SU-DHL-6 (cell line): ENCODE measurements at regions not wholly inside any gene's neighbourhood (a gene's known extent, or its start where the extent isn't known, plus 50 kb on each side); places are given as distances from the start of the nearest gene placed in this dataset.

Experiments
- EZH2phosphoT487 ChIP-seq: fragments of 200-600 bp; sonication (generic), shearing (Covaris generic); conservative IDR thresholded peaks from 2 replicates; pipeline ENCODE4 v1.6.1; 2018; ENCODE audit warnings: mild to moderate bottlenecking, antibody characterized with exemption, low read length, moderate library complexity, mixed read lengths
- TF ChIP-seq, protein P1 (sequence below): fragments of 200-600 bp; sonication (generic); IDR thresholded peaks from one replicate; pipeline ENCODE4 v1.5.1; 2017; ENCODE audit warnings: antibody characterized with exemption, mild to moderate bottlenecking, low read length, moderate library complexity; ENCODE audit not compliant: insufficient read depth, poor library complexity, severe bottlenecking

DNA sequence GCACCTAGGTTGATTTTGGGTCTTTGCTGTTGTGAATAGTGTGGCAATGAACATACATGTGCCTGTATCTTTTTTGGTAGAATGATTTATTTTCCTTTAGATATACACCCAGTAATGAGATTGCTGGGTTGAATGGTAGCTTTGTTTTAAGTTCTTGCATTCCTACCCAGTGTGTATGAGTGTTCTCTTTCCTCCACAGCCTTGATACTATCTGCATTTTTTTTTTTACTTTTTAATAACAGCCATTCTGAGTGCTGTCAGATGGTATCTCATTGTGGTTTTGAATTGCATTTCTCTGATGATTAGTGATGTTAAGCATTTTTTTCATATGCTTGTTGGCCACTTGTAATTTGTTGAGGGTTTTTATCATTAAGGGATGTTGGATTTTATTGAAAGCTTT, 351.8 kb upstream of the GNPDA2 start:
- TF ChIP-seq, protein P1, sequence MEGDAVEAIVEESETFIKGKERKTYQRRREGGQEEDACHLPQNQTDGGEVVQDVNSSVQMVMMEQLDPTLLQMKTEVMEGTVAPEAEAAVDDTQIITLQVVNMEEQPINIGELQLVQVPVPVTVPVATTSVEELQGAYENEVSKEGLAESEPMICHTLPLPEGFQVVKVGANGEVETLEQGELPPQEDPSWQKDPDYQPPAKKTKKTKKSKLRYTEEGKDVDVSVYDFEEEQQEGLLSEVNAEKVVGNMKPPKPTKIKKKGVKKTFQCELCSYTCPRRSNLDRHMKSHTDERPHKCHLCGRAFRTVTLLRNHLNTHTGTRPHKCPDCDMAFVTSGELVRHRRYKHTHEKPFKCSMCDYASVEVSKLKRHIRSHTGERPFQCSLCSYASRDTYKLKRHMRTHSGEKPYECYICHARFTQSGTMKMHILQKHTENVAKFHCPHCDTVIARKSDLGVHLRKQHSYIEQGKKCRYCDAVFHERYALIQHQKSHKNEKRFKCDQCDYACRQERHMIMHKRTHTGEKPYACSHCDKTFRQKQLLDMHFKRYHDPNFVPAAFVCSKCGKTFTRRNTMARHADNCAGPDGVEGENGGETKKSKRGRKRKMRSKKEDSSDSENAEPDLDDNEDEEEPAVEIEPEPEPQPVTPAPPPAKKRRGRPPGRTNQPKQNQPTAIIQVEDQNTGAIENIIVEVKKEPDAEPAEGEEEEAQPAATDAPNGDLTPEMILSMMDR, result no peak
- TF ChIP-seq EZH2phosphoT487, result no peak
